Erythroblast (primary cell): ENCODE measurements at regions not wholly inside any gene's neighbourhood (a gene's known extent, or its start where the extent isn't known, plus 50 kb on each side); places are given as distances from the start of the nearest gene placed in this dataset.

Experiments used
- GATA1 ChIP-seq: IDR thresholded peaks from 2 replicates; pipeline ENCODE4 v1.6.1; 2011; ENCODE audit warnings: low read depth, mild to moderate bottlenecking, control low read depth, low read length, moderate library complexity
- POLR2A ChIP-seq: IDR thresholded peaks from 2 replicates; pipeline ENCODE4 v1.6.1; 2011; ENCODE audit warnings: mild to moderate bottlenecking, low read length

DNA sequence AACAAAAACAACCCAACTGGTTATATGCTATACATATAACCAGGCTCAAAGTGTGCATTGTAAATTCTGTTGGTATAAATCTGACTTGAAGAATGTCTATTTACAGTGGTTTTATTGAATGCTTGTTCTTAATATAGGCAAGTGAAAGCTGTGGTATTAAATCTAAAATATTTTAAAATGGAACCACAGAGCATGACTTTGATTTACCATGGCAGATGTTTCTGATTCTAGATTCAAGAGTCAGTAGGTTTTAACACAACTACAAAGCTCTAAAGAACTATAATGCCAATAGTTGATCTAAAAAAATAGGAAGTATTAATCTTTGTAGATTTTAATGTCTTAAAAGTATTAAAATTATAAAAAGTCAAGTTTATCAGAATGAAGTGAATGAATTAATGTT lies 141.9 kb upstream of the PLSCR5 start:
- TF ChIP-seq POLR2A (no peak), GATA1 (no peak)
